Peyer's patch (tissue), 4 donors: ENCODE measurements at regions not wholly inside any gene's neighbourhood (a gene's known extent, or its start where the extent isn't known, plus 50 kb on each side); places are given as distances from the start of the nearest gene placed in this dataset.

ENCODE experiments used
- POLR2A ChIP-seq, 2 donors: fragments of 450-650 bp; IDR thresholded peaks; one replicate each; pipeline ENCODE4 v1.5.1; 2017; ENCODE audit warnings: antibody characterized with exemption in 2 of 2, mild to moderate bottlenecking in 2 of 2, moderate library complexity in 2 of 2
- TF ChIP-seq, protein P1 (sequence below), 6 experiments: fragments of 450-650 bp in 4 of 6; fragments of 200-600 bp in 2 of 6; sonication (generic) in 1 of 6; IDR thresholded peaks; one replicate each; pipeline ENCODE4 v1.5.1; 2017 to 2019; ENCODE audit warnings: antibody characterized with exemption in 6 of 6, mild to moderate bottlenecking in 3 of 6, moderate library complexity in 1 of 6

DNA sequence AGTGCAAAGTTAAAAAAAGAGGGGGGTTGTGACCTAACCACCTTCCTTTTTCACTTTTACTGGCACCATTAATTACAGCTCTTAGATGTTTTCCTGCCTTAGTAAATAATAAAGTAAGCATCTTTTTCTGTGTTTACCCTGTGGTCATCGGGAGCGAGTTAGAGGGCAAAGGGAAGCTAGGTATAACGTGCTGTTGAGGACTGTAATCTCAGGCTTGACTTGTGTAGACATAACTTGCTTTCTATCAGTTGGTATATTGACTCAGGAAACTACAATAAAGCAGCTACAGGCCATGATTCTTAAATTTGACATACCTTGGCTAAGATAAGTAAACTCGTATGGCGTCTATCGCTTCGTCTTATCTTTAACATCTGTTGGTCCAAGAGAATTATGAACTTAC is 509.8 kb upstream of the CHD1 start:
- TF ChIP-seq POLR2A (IDR thresholded peaks at IDR 0.05) = no peak
- TF ChIP-seq, protein P1, sequence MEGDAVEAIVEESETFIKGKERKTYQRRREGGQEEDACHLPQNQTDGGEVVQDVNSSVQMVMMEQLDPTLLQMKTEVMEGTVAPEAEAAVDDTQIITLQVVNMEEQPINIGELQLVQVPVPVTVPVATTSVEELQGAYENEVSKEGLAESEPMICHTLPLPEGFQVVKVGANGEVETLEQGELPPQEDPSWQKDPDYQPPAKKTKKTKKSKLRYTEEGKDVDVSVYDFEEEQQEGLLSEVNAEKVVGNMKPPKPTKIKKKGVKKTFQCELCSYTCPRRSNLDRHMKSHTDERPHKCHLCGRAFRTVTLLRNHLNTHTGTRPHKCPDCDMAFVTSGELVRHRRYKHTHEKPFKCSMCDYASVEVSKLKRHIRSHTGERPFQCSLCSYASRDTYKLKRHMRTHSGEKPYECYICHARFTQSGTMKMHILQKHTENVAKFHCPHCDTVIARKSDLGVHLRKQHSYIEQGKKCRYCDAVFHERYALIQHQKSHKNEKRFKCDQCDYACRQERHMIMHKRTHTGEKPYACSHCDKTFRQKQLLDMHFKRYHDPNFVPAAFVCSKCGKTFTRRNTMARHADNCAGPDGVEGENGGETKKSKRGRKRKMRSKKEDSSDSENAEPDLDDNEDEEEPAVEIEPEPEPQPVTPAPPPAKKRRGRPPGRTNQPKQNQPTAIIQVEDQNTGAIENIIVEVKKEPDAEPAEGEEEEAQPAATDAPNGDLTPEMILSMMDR (IDR thresholded peaks at IDR 0.05) = no peak
